ENCODE measurements at regions not wholly inside any gene's neighbourhood (a gene's known extent, or its start where the extent isn't known, plus 50 kb on each side); places are given as distances from the start of the nearest gene placed in this dataset.

GRCh38 chr14:89000007-89000942, 175.8 kb downstream of the TTC8 start:
- TF ChIP-seq POLR2A (IDR thresholded peaks at IDR 0.05; ENCODE audit: low read depth, low read length) (no peak), MAFK (IDR thresholded peaks at IDR 0.05; ENCODE audit: low read depth, low read length) (peak; percentile 97), USF2 (IDR thresholded peaks at IDR 0.05; ENCODE audit: low read depth, low read length) (0 out of 2 replicates have a peak, but pooled peaks have one; percentile 13), NFE2L2 (IDR thresholded peaks at IDR 0.05; ENCODE audit: low read depth, low read length) (peak; percentile 100), CEBPB (IDR thresholded peaks at IDR 0.05; ENCODE audit: low read depth, low read length) (peak; percentile 99), CHD1 (IDR thresholded peaks at IDR 0.05; ENCODE audit: low read depth, low read length) (0 out of 2 replicates have a peak, but pooled peaks have one; percentile 85), BHLHE40 (IDR thresholded peaks at IDR 0.05; ENCODE audit: low read depth, low read length) (no peak), RAD21 (IDR thresholded peaks at IDR 0.05; ENCODE audit: low read length) (0 out of 2 replicates have a peak, but pooled peaks have one; percentile 11), MAZ (IDR thresholded peaks at IDR 0.05; ENCODE audit: borderline replicate concordance, low read depth, low read length) (peak; percentile 99), FOS (IDR thresholded peaks at IDR 0.05; ENCODE audit: low read depth, low read length) (peak; percentile 98), RCOR1 (IDR thresholded peaks at IDR 0.05; ENCODE audit: insufficient replicate concordance, low read length) (peak; percentile 55), SMC3 (IDR thresholded peaks at IDR 0.05; ENCODE audit: low read depth, low read length) (no peak)
- peak overlapping the region; percentile 99 for H2BK20ac ChIP-seq (ENCODE audit: low read depth, low read length)
- H3K4me1 ChIP-seq (ENCODE audit: control insufficient read depth, insufficient read depth, low read length) = peaks cover 24% of the 10 kb centered on the region
- H3K14ac ChIP-seq (replicated peaks; ENCODE audit: low read depth, low read length) = peak overlapping the region; percentile 97
- DNase-seq (peak; percentile 98), ATAC-seq (ENCODE audit: low read depth) (peak; percentile 87)
- H3K23ac ChIP-seq (ENCODE audit: low read depth, low read length) = peak overlapping the region; percentile 97
- peak overlapping the region; percentile 25 for H2AK9ac ChIP-seq (replicated peaks; ENCODE audit: low read depth, low read length, poor library complexity)
- H3K9me3 ChIP-seq (ENCODE audit: control insufficient read depth, insufficient read depth, low read length) = no peaks in the 10 kb centered on the region
- H3K56ac ChIP-seq (ENCODE audit: extremely low read depth, insufficient read depth, low read length) = peak overlapping the region; percentile 79
- H3K36me3 ChIP-seq (ENCODE audit: control insufficient read depth, insufficient read depth, low read length) = no peaks in the 10 kb centered on the region
- dilution Hi-C loops (cut with HindIII; ENCODE audit: low sequenced_read_pairs, unreplicated experiment) = no loop called here
- no peak overlapping the region for H3K4me3 ChIP-seq (ENCODE audit: insufficient read depth, low read depth, low read length)
- peak overlapping the region; percentile 74 to 95 for H4K8ac ChIP-seq (ENCODE audit: low read depth in 2 of 2, low read length in 2 of 2)
- no peaks in the 10 kb centered on the region for H3K27me3 ChIP-seq (ENCODE audit: control insufficient read depth, insufficient read depth, low read length)
- H3K4me2 ChIP-seq (ENCODE audit: low read depth, low read length) = no peak overlapping the region
- H2BK120ac ChIP-seq (ENCODE audit: low read depth, low read length) = peak overlapping the region; percentile 100
- no peak overlapping the region for H3K9ac ChIP-seq (ENCODE audit: low read depth, low read length)
- H4K5ac ChIP-seq (ENCODE audit: low read depth, low read length) = peak overlapping the region; percentile 92
- BruUV-seq (replicated peaks) = no TSS peak
- H3K18ac ChIP-seq (ENCODE audit: low read depth, low read length) = peak overlapping the region; percentile 97
- H2BK15ac ChIP-seq (ENCODE audit: low read depth, low read length) = peak overlapping the region; percentile 98
- no peaks in the 10 kb centered on the region for H4K20me1 ChIP-seq (ENCODE audit: insufficient read depth, low read length)
- intact Hi-C loops (cut with micrococcal nuclease) = no loop called here
- H3K9me1 ChIP-seq (ENCODE audit: insufficient read depth, low read length) = peaks cover 19% of the 10 kb centered on the region
- H3K27ac ChIP-seq (ENCODE audit: insufficient read depth, low read length) = peak overlapping the region; percentile 96
- ChIA-PET CTCF (no interaction called here), POLR2A (ENCODE audit: unreplicated experiment) (no interaction called here)
- H2AK5ac ChIP-seq (ENCODE audit: low read depth, low read length) = peak overlapping the region; percentile 98
- H2BK5ac ChIP-seq (ENCODE audit: low read depth, low read length, poor library complexity, severe bottlenecking) = peak overlapping the region; percentile 97
- H3K79me1 ChIP-seq (ENCODE audit: low read depth in 1 of 2, low read length in 2 of 2) = no peaks in the 10 kb centered on the region
- peak overlapping the region; percentile 75 for H2AFZ ChIP-seq (replicated peaks; ENCODE audit: low read length, poor library complexity)
- H3K4ac ChIP-seq (ENCODE audit: low read depth, low read length) = peak overlapping the region; percentile 98
- in situ Hi-C loops (cut with MboI; ENCODE audit: low sequenced_read_pairs) = no loop called here
- H4K91ac ChIP-seq (ENCODE audit: insufficient read depth, low read depth, low read length) = peak overlapping the region; percentile 97
- WGBS, 2 experiments (ENCODE audit: extremely low coverage in 2 of 2, insufficient read length in 1 of 2) = 100% methylated on average over 3 of the region's 9 CpGs; no CpG with 5 or more reads in 1 of the 2 experiments

All from IMR-90 (cell line).